Neuron (in vitro differentiated cells): ENCODE measurements at regions not wholly inside any gene's neighbourhood (a gene's known extent, or its start where the extent isn't known, plus 50 kb on each side); places are given as distances from the start of the nearest gene placed in this dataset.
A peak's percentile ranks its signal among the peaks of the same experiment; 100 is the strongest.

Source experiments
- H2AFZ ChIP-seq: one replicate; pipeline ENCODE4 v1.6.1; 2013; ENCODE audit warnings: low read depth, mild to moderate bottlenecking, inconsistent platforms, low read length, moderate library complexity
- H3K27me3 ChIP-seq: one replicate; pipeline ENCODE4 v1.6.1; 2013; ENCODE audit warnings: low read length; ENCODE audit not compliant: insufficient read depth
- H3K36me3 ChIP-seq: one replicate; pipeline ENCODE4 v1.6.1; 2013; ENCODE audit warnings: low read length; ENCODE audit not compliant: insufficient read depth
- H3K4me1 ChIP-seq: one replicate; pipeline ENCODE4 v1.6.1; 2013; ENCODE audit warnings: low read length; ENCODE audit not compliant: insufficient read depth
- H3K4me3 ChIP-seq: 2 replicates; pipeline ENCODE4 v1.5.1; 2013; ENCODE audit warnings: mild to moderate bottlenecking, low read length, moderate library complexity
- H3K9me3 ChIP-seq: one replicate; pipeline ENCODE4 v1.6.1; 2013; ENCODE audit warnings: low read length

DNA sequence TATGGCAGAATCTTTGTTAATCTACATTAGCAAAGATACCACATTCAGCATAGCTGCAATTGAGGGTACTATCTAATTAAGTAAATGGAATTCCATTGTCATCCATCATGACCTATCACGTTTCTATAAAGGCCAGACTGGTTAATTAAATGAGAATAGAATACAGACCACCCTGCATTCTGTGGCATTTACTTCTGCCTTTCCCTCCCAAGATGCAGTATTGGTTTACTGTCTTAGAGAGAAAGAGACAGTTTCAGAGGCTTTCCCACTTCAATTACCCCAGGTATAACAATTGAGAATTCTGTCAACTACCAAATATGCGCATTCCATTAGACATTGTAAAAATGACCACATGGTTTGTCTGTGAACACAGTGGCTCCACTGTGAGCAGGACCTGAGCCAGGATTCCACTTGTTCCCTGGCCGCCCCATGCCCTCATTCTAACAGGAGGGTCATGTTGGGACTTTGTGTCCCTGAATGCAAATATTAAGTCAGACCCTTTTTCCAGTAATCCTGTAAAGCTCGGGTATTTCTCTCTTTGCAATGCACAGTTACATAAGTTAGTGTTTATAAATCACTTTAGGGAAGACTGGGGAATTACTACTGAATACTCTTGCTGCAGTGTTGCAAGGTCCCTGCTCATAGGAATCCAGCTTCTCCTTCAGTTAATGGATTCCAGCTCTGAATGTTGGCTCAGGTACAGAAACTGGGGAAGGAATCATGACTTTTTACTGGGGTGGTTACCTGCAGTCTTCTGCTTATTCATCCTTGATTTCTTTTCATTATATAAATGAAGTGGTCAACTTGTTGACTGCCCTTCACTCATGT is 261.0 kb downstream of the PDGFC start:
- Histone ChIP-seq H2AFZ (no peak overlapping the region), H3K27me3 (no peaks in the 10 kb centered on the region), H3K36me3 (no peaks in the 10 kb centered on the region), H3K4me1 (peaks cover 8% of the 10 kb centered on the region), H3K4me3 (no peak overlapping the region), H3K9me3 (no peaks in the 10 kb centered on the region)

DNA sequence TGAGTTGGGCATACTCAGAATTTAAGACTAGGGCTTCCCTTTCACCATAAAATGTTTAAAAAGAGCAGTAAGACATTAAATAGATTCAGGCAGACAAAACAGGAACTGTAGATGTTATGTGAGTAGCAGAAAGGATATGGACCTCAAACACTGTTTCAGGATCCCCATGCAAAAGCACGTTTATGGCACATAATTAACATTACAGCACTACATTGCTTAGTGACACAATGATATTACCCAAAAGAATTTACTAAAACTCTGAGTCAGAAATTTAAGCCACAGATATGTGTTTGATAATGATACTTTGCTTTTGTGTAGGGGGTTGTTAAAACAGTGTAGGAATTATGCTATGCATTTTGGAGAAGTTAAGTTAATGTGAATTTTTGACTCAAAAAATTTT is 266.3 kb downstream of the PDGFC start:
- H3K36me3 ChIP-seq, result no peaks in the 10 kb centered on the region
- no peaks in the 10 kb centered on the region for H3K27me3 ChIP-seq
- no peak overlapping the region for H2AFZ ChIP-seq

DNA sequence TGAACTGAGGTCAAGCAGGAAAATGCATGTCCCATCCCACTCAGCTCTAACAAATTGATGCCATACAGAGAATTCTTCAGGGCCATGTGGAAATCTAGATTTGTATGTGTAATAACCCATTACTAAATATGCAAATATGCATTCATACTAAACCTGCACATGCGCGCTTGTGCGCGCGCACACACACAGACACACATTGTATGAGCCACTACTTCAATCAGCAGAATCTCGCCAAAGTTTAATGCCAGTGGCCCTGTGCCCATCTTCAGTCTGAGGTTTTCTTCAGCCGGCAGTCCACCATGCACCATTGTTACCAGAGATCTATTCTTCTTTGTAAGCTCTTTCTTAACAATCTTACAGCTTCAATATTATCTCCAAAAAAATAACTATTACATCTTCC is 276.4 kb downstream of the PDGFC start:
- H3K9me3 ChIP-seq, result no peaks in the 10 kb centered on the region
- no peak overlapping the region for H3K4me3 ChIP-seq
- H3K27me3 ChIP-seq, result no peaks in the 10 kb centered on the region
- H3K36me3 ChIP-seq, result no peaks in the 10 kb centered on the region
- H2AFZ ChIP-seq, result peak overlapping the region; percentile 18
- no peaks in the 10 kb centered on the region for H3K4me1 ChIP-seq

More for the DNA sequence above, 266.3 kb downstream of the PDGFC start:
- H3K4me3 ChIP-seq, result no peak overlapping the region
- H3K9me3 ChIP-seq, result no peaks in the 10 kb centered on the region
- peaks cover 1% of the 10 kb centered on the region for H3K4me1 ChIP-seq

DNA sequence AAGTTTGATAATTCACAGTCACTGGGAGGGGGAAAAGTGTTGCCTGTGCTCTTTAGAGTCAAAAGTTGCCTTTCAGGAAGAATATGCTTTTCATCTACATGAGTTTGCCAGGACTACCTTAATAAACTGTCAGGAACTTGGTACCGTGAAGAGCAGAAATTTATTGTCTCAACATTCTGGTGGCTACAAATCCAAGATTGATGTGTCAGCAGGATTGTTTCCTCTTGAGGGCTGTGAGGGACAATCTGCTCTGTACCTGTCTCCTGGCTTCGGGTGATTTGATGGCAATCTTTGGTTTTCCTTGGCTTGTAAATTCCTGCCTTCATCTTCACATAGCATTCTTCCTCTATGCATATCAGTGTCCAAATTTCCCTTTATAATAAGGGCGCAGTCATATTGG is 277.2 kb downstream of the PDGFC start:
- H3K27me3 ChIP-seq, result no peaks in the 10 kb centered on the region
- H2AFZ ChIP-seq, result no peak overlapping the region
- H3K4me3 ChIP-seq, result no peak overlapping the region

DNA sequence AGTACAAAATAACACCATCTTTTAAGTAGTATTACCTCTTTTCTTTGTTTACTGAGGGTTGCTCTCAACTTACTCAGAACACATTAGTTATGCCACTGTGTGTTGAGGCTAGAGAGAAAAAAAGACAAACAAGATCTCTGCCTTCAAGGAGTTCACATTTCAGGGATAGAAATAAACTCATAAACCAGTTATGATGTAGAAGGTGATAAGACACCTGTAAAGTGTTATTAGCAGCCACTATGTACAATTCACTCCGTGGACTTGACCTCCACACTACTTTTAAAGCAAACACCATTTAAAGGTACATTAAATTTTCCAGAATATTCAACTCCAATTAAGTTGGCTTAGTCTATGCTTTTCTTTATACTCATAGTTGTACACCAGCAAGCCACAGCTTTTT is 278.0 kb downstream of the PDGFC start:
- H3K4me1 ChIP-seq, result no peaks in the 10 kb centered on the region
- no peak overlapping the region for H3K4me3 ChIP-seq

More for the DNA sequence above, 277.2 kb downstream of the PDGFC start:
- no peaks in the 10 kb centered on the region for H3K4me1 ChIP-seq
- no peaks in the 10 kb centered on the region for H3K36me3 ChIP-seq
- no peaks in the 10 kb centered on the region for H3K9me3 ChIP-seq

DNA sequence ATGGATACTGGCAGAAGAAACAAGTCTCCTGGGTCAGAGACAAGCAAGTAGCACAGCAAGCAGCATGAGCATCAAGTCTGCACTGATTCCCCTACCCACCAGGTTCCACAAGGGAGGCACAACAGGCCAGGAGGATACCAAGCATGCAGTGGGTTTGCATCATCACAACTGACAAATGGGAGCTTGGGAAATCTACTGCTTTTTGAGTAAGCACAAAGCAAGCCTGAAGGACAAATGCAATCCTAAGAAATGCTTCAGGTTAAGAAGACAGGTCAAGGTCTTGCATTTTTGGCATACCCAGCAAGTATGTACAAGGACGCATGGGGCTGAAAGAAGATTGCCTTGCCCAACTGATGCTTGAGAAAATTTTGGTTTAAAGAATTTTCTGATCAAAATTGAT is 279.6 kb downstream of the PDGFC start:
- Histone ChIP-seq H3K9me3 (no peaks in the 10 kb centered on the region), H3K27me3 (no peaks in the 10 kb centered on the region), H3K36me3 (no peaks in the 10 kb centered on the region), H3K4me3 (no peak overlapping the region), H2AFZ (no peak overlapping the region), H3K4me1 (no peaks in the 10 kb centered on the region)

More for the DNA sequence above, 278.0 kb downstream of the PDGFC start:
- H3K9me3 ChIP-seq, result no peaks in the 10 kb centered on the region
- no peak overlapping the region for H2AFZ ChIP-seq
- no peaks in the 10 kb centered on the region for H3K36me3 ChIP-seq
- H3K27me3 ChIP-seq, result no peaks in the 10 kb centered on the region

DNA sequence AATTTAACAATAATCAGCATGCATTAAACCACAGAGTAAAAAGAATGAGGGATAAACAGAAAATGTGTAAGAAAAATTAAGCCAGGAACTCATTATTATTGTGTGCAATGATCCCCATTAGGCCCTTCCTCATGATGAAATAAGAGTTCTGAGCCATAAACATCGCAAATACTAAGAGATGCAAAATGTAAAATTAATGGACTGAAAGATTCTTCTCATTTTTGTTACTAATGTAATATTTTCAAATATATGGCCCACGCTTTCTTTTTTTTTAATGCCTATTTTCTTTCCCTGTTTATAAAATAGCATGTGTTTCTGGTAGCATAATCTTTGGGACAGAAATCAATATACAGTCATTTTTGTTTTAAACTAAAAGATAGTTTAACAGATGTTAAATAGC is 281.0 kb downstream of the PDGFC start:
- H3K4me1 ChIP-seq, result peaks cover 3% of the 10 kb centered on the region
- no peak overlapping the region for H3K4me3 ChIP-seq
- H2AFZ ChIP-seq, result no peak overlapping the region
- H3K36me3 ChIP-seq, result no peaks in the 10 kb centered on the region
- H3K27me3 ChIP-seq, result no peaks in the 10 kb centered on the region
- no peaks in the 10 kb centered on the region for H3K9me3 ChIP-seq

DNA sequence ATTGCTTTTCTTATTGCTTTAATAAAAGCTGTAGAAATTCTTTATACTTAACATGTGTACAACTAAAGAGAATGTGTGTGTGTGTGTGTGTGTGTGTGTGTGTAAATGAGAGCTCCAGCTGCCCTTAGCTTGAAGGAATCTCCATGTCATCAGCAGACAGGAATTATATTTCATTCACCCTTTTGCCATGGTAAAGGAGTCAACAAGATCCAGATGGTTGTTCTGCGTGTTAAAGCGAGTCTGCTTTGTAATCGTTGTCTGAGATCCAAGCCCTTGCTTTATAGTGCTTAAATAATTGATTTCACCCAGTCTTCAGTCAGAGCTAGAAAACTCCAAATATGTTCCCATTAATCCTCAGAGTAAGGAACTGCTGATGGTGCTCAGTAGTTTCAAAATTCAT is 285.5 kb downstream of the PDGFC start:
- Histone ChIP-seq H3K9me3 (no peaks in the 10 kb centered on the region), H3K36me3 (no peaks in the 10 kb centered on the region), H3K4me1 (peaks cover 3% of the 10 kb centered on the region), H3K4me3 (no peak overlapping the region), H3K27me3 (no peaks in the 10 kb centered on the region), H2AFZ (no peak overlapping the region)

DNA sequence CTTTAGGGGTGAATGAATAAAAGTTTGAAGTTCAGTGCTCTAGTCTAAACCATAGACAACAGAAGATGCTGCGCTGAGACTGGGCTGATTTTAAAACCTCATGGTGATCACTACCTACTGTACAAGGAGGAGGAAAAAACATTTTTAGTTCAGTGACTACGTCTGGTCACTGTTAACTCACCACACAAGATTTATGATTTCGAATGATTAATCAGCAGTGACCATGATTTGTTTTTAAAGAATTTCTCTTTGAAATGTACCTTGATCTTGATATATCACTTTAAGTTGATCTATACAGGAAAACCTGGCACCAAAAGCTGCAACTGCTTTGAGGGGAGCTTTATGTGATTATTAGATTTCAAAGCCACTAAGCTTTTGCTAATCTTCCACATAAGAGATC is 286.3 kb downstream of the PDGFC start:
- Histone ChIP-seq H3K4me3 (no peak overlapping the region), H3K9me3 (no peaks in the 10 kb centered on the region), H3K4me1 (peaks cover 3% of the 10 kb centered on the region), H2AFZ (no peak overlapping the region), H3K27me3 (no peaks in the 10 kb centered on the region), H3K36me3 (no peaks in the 10 kb centered on the region)

DNA sequence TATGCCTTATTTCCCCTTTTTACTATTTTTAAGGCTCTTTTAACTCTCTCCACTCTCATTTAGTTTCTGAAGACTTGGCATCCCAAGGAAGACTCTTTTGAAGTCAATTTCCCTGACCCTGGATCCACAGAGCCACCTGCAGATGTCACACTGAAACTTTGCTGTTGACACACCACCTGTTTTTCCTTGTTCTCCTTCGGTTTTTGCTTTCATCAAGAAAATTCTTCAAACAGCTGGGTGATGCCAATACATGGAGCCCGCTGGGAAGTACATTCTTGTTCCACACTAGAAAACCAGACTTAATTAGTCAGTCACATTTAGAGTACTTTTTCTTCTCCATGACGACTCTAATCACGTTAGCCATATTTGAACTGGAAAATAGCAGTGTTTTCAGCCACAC is 293.9 kb downstream of the PDGFC start:
- Histone ChIP-seq H3K4me1 (peaks cover 4% of the 10 kb centered on the region), H3K9me3 (no peaks in the 10 kb centered on the region), H2AFZ (no peak overlapping the region), H3K27me3 (no peaks in the 10 kb centered on the region), H3K4me3 (no peak overlapping the region), H3K36me3 (no peaks in the 10 kb centered on the region)

DNA sequence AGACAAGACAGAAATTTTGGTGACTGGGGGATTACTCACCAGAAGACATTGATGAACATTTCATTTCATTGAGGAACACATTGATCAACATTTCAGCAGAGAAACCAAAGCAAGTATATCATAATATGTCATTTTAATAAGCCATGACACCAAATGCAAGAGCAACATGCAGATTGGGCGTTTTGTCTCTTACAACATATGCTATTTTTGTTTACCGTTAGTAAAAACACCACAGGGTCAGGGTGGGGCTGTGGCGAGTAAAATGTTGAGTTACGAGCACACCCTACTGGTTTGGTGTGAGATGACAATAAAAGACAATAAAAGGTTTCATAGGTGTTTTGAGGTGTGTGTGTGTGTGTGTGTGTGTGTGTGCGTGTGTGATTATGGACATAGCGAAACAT is 294.5 kb downstream of the PDGFC start:
- Histone ChIP-seq H3K27me3 (no peaks in the 10 kb centered on the region), H3K4me1 (peaks cover 8% of the 10 kb centered on the region), H2AFZ (no peak overlapping the region), H3K9me3 (no peaks in the 10 kb centered on the region), H3K4me3 (no peak overlapping the region), H3K36me3 (no peaks in the 10 kb centered on the region)

DNA sequence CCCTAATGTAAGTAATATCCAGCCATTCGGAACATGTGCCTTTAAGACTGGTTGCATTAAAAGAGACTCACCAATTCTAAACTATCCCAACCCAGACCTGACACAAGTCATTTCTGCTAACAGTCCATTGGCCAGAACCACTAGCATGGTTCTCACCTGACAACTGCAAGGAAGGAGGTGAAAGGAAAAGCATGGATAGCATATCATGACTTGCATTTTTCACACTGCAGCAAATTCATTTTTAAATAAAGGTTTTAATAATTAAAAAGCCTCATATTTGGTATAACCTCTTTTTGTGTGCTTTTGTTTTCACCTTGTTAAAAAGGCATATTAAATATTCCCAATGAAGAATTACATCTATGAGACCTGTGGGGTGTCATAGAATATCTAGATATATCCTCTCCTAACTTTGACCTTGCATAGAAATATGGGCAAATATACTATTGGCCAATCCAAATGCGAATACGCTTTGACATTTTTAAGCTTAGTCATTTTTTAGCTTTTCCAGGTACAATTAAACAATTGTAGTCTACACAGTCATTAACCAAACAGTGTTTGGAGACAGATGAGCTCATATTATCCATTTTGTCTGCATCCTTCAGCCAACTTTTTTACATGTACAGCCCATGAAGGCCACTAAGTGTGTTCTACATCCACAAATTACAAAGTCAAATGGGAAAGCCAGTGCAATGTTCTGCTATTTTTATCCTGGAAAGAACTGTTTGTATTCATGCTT is 295.3 kb downstream of the PDGFC start:
- Histone ChIP-seq H3K27me3 (no peaks in the 10 kb centered on the region), H3K4me1 (peaks cover 10% of the 10 kb centered on the region), H3K9me3 (no peaks in the 10 kb centered on the region), H3K4me3 (no peak overlapping the region), H3K36me3 (no peaks in the 10 kb centered on the region), H2AFZ (no peak overlapping the region)

DNA sequence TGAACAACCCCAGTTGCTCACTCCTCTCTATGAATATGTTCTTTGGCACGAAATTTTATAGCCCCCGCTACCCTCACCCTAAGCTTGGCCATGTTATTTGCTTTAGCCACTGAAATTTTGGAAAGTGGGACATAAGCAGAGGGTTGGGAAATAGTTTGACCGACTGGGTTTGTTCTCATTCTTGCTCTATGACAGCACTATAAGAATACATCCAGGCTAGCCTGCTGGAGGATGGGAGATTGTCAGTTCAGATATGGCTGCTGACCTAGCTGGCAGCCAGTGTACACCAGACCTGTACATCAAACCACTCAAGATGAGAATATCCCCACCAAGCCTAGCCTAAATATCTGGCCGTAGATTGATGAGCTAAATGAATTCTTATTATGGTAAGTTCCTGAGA is 298.1 kb downstream of the PDGFC start:
- Histone ChIP-seq H3K27me3 (no peaks in the 10 kb centered on the region), H3K4me3 (no peak overlapping the region), H3K4me1 (peaks cover 10% of the 10 kb centered on the region), H2AFZ (no peak overlapping the region), H3K9me3 (no peaks in the 10 kb centered on the region), H3K36me3 (no peaks in the 10 kb centered on the region)
